Smooth muscle cell (in vitro differentiated cells): ENCODE measurements at regions not wholly inside any gene's neighbourhood (a gene's known extent, or its start where the extent isn't known, plus 50 kb on each side); places are given as distances from the start of the nearest gene placed in this dataset.

ENCODE experiments used
- DNase-seq: peaks from one replicate; lab custom pipeline; 2025; ENCODE audit not compliant: unreplicated experiment; lab: John Stamatoyannopoulos, UW
- H2AFZ ChIP-seq: fragments of 200-600 bp; sonication (generic); 2 replicates; pipeline ENCODE4 v1.6.0; 2016; ENCODE audit warnings: antibody characterized with exemption, low read depth, mild to moderate bottlenecking
- H3F3A ChIP-seq: fragments of 200-600 bp; sonication (generic); 2 replicates; pipeline ENCODE4 v1.6.0; 2017; ENCODE audit warnings: antibody characterized with exemption, low read depth
- H3K27ac ChIP-seq: fragments of 200-600 bp; sonication (generic); 2 replicates; pipeline ENCODE4 v1.5.1; 2016; ENCODE audit warnings: low read depth, mild to moderate bottlenecking
- H3K27me3 ChIP-seq: fragments of 200-600 bp; sonication (generic); 2 replicates; pipeline ENCODE4 v1.6.1; 2016; ENCODE audit warnings: low read depth, mild to moderate bottlenecking
- H3K36me3 ChIP-seq: fragments of 200-600 bp; sonication (generic); 2 replicates; pipeline ENCODE4 v1.5.1; 2016; ENCODE audit warnings: low read depth
- H3K4me1 ChIP-seq: fragments of 200-600 bp; sonication (generic); 2 replicates; pipeline ENCODE4 v1.5.1; 2016; ENCODE audit warnings: low read depth
- H3K4me2 ChIP-seq: fragments of 200-600 bp; sonication (generic); 2 replicates; pipeline ENCODE4 v1.6.0; 2016; ENCODE audit warnings: mild to moderate bottlenecking
- H3K4me3 ChIP-seq: fragments of 200-600 bp; sonication (generic); 2 replicates; pipeline ENCODE4 v1.5.1; 2016; ENCODE audit warnings: mild to moderate bottlenecking
- H3K79me2 ChIP-seq: fragments of 200-600 bp; sonication (generic); 2 replicates; pipeline ENCODE4 v1.6.0; 2016; ENCODE audit warnings: low read depth, mild to moderate bottlenecking
- H3K9ac ChIP-seq: fragments of 200-600 bp; sonication (generic); 2 replicates; pipeline ENCODE4 v1.6.0; 2016; ENCODE audit warnings: low read depth
- H3K9me3 ChIP-seq: fragments of 200-600 bp; sonication (generic); replicated peaks from 2 replicates; pipeline ENCODE4 v1.5.1; 2016; ENCODE audit warnings: low read depth
- H4K20me1 ChIP-seq: fragments of 200-600 bp; sonication (generic); 2 replicates; pipeline ENCODE4 v1.6.0; 2016; ENCODE audit warnings: low read depth
- CTCF ChIP-seq: fragments of 200-600 bp; sonication (generic); IDR thresholded peaks from 2 replicates; pipeline ENCODE4 v1.5.1; 2017; ENCODE audit warnings: borderline replicate concordance, mild to moderate bottlenecking, antibody characterized with exemption; ENCODE audit not compliant: insufficient read depth, poor library complexity, severe bottlenecking
- WGBS: methylation state at CpG from one replicate; pipeline ENCODE4 v1.1.7; 2016; ENCODE audit warnings: low lambda C conversion rate; 5-methylcytosine and 5-hydroxymethylcytosine counted together

- H3K4me2 ChIP-seq, result no peak overlapping the region
- H3K79me2 ChIP-seq, result no peaks in the 10 kb centered on the region
- no peaks in the 10 kb centered on the region for H3K9me3 ChIP-seq
- H4K20me1 ChIP-seq, result no peaks in the 10 kb centered on the region
- no peak for TF ChIP-seq CTCF
- no peaks in the 10 kb centered on the region for H3K27me3 ChIP-seq
- peak overlapping the region; percentile 25 for H3K27ac ChIP-seq
- H3F3A ChIP-seq, result no peaks in the 10 kb centered on the region
- no peaks in the 10 kb centered on the region for H3K36me3 ChIP-seq
- H2AFZ ChIP-seq, result no peak overlapping the region
- H3K4me3 ChIP-seq, result no peak overlapping the region
- WGBS, result 84% methylated on average over 10 of the region's 10 CpGs
- peaks cover 23% of the 10 kb centered on the region for H3K4me1 ChIP-seq
- DNase-seq, result no peak
- H3K9ac ChIP-seq, result no peak overlapping the region
Measured at GRCh38 chrX:13266641-13267345, 53.1 kb downstream of the ATXN3L start.

DNA sequence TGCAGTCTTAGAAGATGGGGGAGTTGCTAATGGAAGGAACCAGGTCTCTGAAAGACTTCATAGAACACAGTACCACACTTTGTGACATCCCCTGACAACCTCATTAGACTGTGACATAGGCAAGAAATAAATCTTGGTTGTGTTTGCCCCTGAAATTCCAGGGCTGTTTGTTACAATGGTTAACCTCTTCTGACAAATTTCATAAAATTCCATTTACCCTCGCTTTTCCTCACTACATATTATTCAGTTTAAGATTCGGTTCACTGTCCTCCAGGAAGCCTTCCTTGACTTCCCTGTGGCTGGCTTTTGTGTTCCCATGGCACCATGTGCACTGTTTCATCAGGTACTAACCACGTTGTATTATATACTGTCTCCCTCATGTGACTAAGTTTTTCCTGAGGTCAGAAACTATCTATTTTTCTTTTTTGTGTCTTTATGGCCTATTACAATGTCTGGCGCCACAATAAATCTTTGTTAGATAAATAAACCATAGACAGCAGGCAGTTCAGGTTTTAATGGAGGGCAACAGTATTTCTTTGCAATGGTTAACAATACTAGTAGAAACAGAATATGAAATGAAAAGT is 54.2 kb downstream of the ATXN3L start:
- H3K4me3 ChIP-seq, result no peak overlapping the region
- H3K4me2 ChIP-seq, result no peak overlapping the region
- DNase-seq, result no peak
- H3K79me2 ChIP-seq, result no peaks in the 10 kb centered on the region
- H3K36me3 ChIP-seq, result no peaks in the 10 kb centered on the region
- no peak for TF ChIP-seq CTCF
- no peak overlapping the region for H2AFZ ChIP-seq
- H3K4me1 ChIP-seq, result peaks cover 23% of the 10 kb centered on the region
- no peak overlapping the region for H3K27ac ChIP-seq
- WGBS, result 94% methylated on average over 4 of the region's 4 CpGs
- H3K27me3 ChIP-seq, result no peaks in the 10 kb centered on the region
- H3K9ac ChIP-seq, result no peak overlapping the region
- no peaks in the 10 kb centered on the region for H3K9me3 ChIP-seq
- H3F3A ChIP-seq, result no peaks in the 10 kb centered on the region
- H4K20me1 ChIP-seq, result no peaks in the 10 kb centered on the region

- no peak overlapping the region for H3K4me3 ChIP-seq
- H3K4me2 ChIP-seq, result no peak overlapping the region
- H3K27ac ChIP-seq, result no peak overlapping the region
- TF ChIP-seq CTCF, result no peak
- no peak for DNase-seq
- WGBS, result 81% methylated on average over 1 of the region's 1 CpG
- H3F3A ChIP-seq, result no peaks in the 10 kb centered on the region
- H3K79me2 ChIP-seq, result no peaks in the 10 kb centered on the region
- H3K4me1 ChIP-seq, result peaks cover 23% of the 10 kb centered on the region
- H3K27me3 ChIP-seq, result no peaks in the 10 kb centered on the region
- no peak overlapping the region for H3K9ac ChIP-seq
- H3K9me3 ChIP-seq, result no peaks in the 10 kb centered on the region
- H4K20me1 ChIP-seq, result no peaks in the 10 kb centered on the region
- no peaks in the 10 kb centered on the region for H3K36me3 ChIP-seq
- no peak overlapping the region for H2AFZ ChIP-seq
Measured at GRCh38 chrX:13265111-13265510, 54.7 kb downstream of the ATXN3L start.
